ENCODE measurements at regions not wholly inside any gene's neighbourhood (a gene's known extent, or its start where the extent isn't known, plus 50 kb on each side); places are given as distances from the start of the nearest gene placed in this dataset.

DNA sequence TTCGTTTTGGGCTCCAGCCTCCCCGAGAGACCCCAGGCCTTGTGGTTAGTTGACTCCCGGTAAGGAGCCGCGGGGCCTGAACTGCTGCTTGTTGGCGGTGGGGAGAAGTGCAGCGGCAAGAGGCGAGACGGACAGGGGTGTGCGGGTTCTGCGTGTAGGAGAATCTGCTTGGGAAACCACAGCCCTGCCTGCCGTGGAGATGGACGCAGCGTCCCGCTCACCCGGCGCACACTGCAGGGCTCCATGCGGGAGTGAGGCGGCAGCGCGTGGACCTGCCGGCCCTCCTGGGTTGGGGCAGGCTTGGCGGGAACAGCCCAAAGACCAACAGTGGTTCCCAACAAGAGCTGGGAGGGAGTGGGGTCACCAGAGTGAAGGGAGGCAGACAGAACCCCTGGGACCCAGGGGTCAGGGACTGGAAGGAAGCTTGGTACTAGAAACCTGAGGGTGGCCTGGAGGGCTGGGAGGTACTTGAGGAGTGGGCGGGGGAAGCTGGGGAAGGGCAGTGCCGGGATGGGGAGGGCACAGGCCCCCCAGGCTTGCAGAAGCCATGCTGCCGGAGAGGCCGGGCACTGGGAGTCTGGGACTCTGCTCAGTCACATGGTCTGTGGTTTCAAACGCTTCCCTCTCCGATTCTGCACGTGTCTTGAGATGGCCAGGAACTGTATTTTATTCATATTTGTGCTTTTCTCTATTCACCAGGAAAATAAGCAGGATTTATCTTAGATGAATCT lies 70.8 kb downstream of the RGS12 start:
- H3K4me1 ChIP-seq (ENCODE audit: control insufficient read depth in 2 of 2, insufficient read depth in 2 of 2, low read length in 2 of 2): no peaks in the 10 kb centered on the region
- H3K9me3 ChIP-seq (ENCODE audit: control insufficient read depth in 2 of 2, low read length in 2 of 2): no peaks in the 10 kb centered on the region
- no peaks in the 10 kb centered on the region for H3K27me3 ChIP-seq (ENCODE audit: control insufficient read depth in 2 of 2, insufficient read depth in 2 of 2, low read length in 2 of 2)
- H3K4me3 ChIP-seq (ENCODE audit: low read length in 2 of 2): no peak overlapping the region
- no peaks in the 10 kb centered on the region for H3K36me3 ChIP-seq (ENCODE audit: control insufficient read depth in 2 of 2, insufficient read depth in 2 of 2, low read length in 2 of 2)
- H3K27ac ChIP-seq (ENCODE audit: low read depth in 2 of 2, low read length in 2 of 2): no peak overlapping the region
- H3K9ac ChIP-seq (ENCODE audit: low read depth in 1 of 2, low read length in 2 of 2): no peak overlapping the region

DNA sequence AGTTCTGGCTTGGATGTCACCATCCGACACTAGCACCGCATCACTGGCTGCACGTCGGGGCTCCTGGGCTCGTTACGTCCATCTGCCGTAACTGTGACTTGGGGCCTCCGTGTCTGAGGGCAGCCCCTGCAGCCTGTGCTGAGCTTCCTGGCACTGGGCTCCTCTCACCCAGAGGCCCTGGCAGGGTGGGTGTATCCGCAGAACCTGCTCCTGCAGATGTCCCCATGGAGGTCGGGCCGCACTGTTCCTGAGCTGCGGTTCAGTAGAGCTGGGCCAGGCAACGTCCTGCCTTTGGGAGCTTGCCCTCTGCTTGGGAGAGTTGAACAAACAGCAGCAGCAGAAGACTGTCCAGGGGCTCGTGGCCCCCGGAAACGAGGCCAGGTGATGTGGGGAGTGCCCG lies 71.4 kb downstream of the RGS12 start:
- Histone ChIP-seq H3K9me3 (ENCODE audit: control insufficient read depth in 2 of 2, low read length in 2 of 2) (no peaks in the 10 kb centered on the region), H3K27ac (ENCODE audit: low read depth in 2 of 2, low read length in 2 of 2) (no peak overlapping the region), H3K27me3 (ENCODE audit: control insufficient read depth in 2 of 2, insufficient read depth in 2 of 2, low read length in 2 of 2) (no peaks in the 10 kb centered on the region), H3K9ac (ENCODE audit: low read depth in 1 of 2, low read length in 2 of 2) (no peak overlapping the region), H3K36me3 (ENCODE audit: control insufficient read depth in 2 of 2, insufficient read depth in 2 of 2, low read length in 2 of 2) (no peaks in the 10 kb centered on the region), H3K4me1 (ENCODE audit: control insufficient read depth in 2 of 2, insufficient read depth in 2 of 2, low read length in 2 of 2) (peaks cover 5 to 6% of the 10 kb centered on the region in 2 donors), H3K4me3 (ENCODE audit: low read length in 2 of 2) (no peak overlapping the region)

DNA sequence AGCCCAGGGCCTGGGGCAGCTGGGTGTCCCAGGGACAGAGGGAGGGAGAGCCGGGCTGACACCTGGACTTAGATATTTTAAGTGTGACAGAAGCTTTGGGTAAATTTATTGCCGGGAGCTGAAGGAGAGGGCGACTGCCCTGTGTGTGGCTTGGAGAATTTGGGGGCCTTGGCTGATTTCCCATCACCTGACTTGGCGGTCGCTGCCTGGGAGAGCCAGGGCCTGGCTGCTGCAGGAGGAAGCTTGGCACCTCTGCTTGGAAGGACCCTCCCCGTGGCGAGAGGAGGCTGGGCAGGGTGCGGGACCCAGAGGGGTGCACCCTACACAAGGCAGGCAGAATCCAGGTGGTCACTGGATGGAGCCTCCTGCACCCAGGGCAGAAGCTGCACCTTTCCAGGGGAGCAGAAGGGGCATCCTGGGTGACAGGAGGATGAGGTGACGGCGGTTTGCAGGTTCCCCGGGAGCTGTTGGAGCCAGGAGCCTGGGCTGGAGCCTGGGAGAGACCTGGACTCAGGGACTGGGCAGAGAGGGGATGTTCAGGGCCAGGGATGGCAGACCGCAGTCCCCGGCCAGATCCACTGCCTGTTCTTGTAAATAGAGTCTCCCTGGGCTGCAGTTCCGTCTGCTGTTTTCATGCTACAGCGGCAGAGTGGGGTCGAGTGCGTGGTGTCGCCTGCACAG lies 72.0 kb downstream of the RGS12 start:
- Histone ChIP-seq H3K9ac (ENCODE audit: low read depth in 1 of 2, low read length in 2 of 2) (no peak overlapping the region), H3K4me3 (ENCODE audit: low read length in 2 of 2) (no peak overlapping the region), H3K27me3 (ENCODE audit: control insufficient read depth in 2 of 2, insufficient read depth in 2 of 2, low read length in 2 of 2) (no peaks in the 10 kb centered on the region), H3K27ac (ENCODE audit: low read depth in 2 of 2, low read length in 2 of 2) (no peak overlapping the region), H3K9me3 (ENCODE audit: control insufficient read depth in 2 of 2, low read length in 2 of 2) (no peaks in the 10 kb centered on the region), H3K4me1 (ENCODE audit: control insufficient read depth in 2 of 2, insufficient read depth in 2 of 2, low read length in 2 of 2) (peaks cover 7 to 10% of the 10 kb centered on the region in 2 donors), H3K36me3 (ENCODE audit: control insufficient read depth in 2 of 2, insufficient read depth in 2 of 2, low read length in 2 of 2) (no peaks in the 10 kb centered on the region)

DNA sequence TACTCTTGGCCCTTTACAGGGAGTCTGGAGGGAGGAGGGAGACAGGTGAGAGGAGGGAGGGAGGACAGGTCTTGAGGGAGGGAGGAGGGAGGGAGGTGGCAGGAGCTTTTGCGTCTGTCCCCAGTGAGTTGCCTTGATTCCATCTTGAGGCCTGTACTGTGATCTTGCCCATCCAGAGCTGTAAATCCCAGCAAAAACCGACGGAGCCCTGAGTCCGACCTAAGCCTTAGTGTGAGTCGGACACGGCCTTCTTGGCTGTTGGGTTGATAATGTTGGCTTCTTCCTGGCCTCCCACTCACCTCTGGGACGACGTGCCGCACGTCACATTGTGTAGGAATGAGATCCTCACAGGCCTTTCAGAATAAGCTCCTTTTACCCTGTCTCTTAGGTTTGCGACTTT lies 72.5 kb downstream of the RGS12 start:
- H3K4me1 ChIP-seq (ENCODE audit: control insufficient read depth in 2 of 2, insufficient read depth in 2 of 2, low read length in 2 of 2): peaks cover 7 to 11% of the 10 kb centered on the region in 2 donors
- H3K9me3 ChIP-seq (ENCODE audit: control insufficient read depth in 2 of 2, low read length in 2 of 2): no peaks in the 10 kb centered on the region
- H3K36me3 ChIP-seq (ENCODE audit: control insufficient read depth in 2 of 2, insufficient read depth in 2 of 2, low read length in 2 of 2): no peaks in the 10 kb centered on the region
- H3K27ac ChIP-seq (ENCODE audit: low read depth in 2 of 2, low read length in 2 of 2): no peak overlapping the region
- no peak overlapping the region for H3K9ac ChIP-seq (ENCODE audit: low read depth in 1 of 2, low read length in 2 of 2)
- no peaks in the 10 kb centered on the region for H3K27me3 ChIP-seq (ENCODE audit: control insufficient read depth in 2 of 2, insufficient read depth in 2 of 2, low read length in 2 of 2)
- H3K4me3 ChIP-seq (ENCODE audit: low read length in 2 of 2): no peak overlapping the region

DNA sequence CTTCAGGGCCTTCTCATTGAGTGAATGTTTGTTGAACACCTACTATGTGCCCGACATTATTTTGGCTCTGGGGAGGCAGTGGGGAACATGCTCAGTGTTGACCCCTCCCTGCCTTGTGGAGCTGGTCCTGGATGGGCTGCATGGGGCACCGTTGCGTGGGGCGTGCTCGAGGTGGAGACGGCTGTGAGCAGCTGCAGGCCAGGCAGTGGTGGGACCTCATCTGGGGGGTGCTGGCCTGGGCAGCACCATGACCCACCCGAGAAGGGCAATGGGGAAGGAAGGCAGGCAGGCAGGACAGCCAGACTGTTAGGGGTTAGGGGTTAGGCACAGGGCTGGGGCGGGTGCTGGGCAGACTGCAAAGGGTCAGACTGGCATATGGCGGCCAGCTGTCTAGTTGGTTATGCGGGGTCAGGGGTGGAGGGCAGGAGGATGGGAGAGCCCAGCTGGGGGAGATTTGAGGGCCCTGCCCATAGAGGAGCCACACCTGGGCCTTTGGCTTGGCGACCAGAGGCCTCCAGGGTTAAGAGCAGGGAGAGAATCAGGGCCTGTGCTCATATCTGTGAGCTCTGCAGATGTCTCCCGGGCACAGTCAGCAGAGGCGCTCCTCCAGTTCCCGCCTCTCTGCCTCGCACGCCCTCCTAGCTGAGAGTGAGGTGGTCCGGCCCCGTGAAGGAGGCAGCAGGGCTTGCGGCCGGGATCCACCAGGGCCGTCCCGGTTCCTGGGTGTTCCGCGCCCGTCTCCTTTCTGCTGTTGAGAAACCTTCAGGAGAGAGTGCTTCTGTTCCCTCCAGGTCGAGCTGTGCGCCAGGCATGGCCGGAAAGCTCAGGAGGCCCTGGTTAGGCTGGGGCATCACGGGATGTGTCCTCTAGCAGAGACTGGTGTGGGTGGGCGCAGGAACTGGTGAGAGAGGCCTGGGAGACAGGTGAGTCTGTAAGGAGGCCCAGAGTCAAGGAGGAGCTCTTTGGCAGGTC lies 73.3 kb downstream of the RGS12 start:
- Histone ChIP-seq H3K36me3 (ENCODE audit: control insufficient read depth in 2 of 2, insufficient read depth in 2 of 2, low read length in 2 of 2) (no peaks in the 10 kb centered on the region), H3K27me3 (ENCODE audit: control insufficient read depth in 2 of 2, insufficient read depth in 2 of 2, low read length in 2 of 2) (no peaks in the 10 kb centered on the region), H3K9ac (ENCODE audit: low read depth in 1 of 2, low read length in 2 of 2) (no peak overlapping the region), H3K9me3 (ENCODE audit: control insufficient read depth in 2 of 2, low read length in 2 of 2) (no peaks in the 10 kb centered on the region), H3K27ac (ENCODE audit: low read depth in 2 of 2, low read length in 2 of 2) (no peak overlapping the region), H3K4me3 (ENCODE audit: low read length in 2 of 2) (no peak overlapping the region), H3K4me1 (ENCODE audit: control insufficient read depth in 2 of 2, insufficient read depth in 2 of 2, low read length in 2 of 2) (peaks cover 7 to 11% of the 10 kb centered on the region in 2 donors)

DNA sequence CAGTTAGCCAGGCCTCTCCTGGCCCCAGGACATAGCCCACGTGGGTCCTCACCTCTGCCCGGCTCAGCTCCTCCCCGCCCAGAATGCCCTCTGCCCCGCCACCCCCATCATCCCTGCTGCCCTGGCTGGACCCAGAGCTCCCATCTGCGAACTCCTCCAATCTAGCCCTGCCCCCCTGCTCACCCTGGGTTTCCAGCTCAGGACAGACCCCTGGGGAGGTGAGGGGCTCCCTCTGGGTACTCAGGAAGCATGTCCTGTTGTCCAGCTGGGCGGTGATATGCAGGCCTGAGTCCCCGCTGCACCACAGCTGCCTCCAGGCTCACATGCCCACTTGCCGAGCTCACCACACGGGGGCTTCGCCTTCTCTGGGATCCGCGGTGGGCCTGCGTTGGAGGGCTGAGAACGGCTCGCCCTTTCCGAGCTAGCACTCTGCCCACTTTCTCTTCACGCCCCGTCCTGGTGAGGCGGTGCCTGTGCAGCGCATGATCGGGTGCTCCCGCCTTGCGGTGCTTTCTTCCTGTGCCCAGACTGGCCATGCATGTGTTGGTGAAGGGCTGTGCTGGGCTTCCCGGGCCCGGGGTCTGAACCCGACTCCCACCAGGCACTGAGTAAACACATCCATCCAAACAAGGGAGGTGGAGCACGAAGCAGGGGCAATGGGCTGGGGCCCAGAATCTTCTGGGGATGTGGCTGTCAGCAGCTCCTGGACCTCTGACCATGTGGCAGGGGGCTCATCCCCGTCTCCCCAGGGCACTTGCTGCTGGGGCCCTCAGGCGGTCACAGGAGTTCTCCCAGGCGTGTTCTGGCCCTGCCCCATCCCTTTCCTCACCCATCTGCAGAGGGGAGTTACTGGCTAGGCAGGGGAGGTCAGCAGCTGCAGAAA lies 74.3 kb downstream of the RGS12 start:
- Histone ChIP-seq H3K27ac (ENCODE audit: low read depth in 2 of 2, low read length in 2 of 2) (no peak overlapping the region), H3K9ac (ENCODE audit: low read depth in 1 of 2, low read length in 2 of 2) (no peak overlapping the region), H3K27me3 (ENCODE audit: control insufficient read depth in 2 of 2, insufficient read depth in 2 of 2, low read length in 2 of 2) (no peaks in the 10 kb centered on the region), H3K4me1 (ENCODE audit: control insufficient read depth in 2 of 2, insufficient read depth in 2 of 2, low read length in 2 of 2) (peaks cover 7 to 11% of the 10 kb centered on the region in 2 donors), H3K4me3 (ENCODE audit: low read length in 2 of 2) (no peak overlapping the region), H3K36me3 (ENCODE audit: control insufficient read depth in 2 of 2, insufficient read depth in 2 of 2, low read length in 2 of 2) (no peaks in the 10 kb centered on the region), H3K9me3 (ENCODE audit: control insufficient read depth in 2 of 2, low read length in 2 of 2) (no peaks in the 10 kb centered on the region)

DNA sequence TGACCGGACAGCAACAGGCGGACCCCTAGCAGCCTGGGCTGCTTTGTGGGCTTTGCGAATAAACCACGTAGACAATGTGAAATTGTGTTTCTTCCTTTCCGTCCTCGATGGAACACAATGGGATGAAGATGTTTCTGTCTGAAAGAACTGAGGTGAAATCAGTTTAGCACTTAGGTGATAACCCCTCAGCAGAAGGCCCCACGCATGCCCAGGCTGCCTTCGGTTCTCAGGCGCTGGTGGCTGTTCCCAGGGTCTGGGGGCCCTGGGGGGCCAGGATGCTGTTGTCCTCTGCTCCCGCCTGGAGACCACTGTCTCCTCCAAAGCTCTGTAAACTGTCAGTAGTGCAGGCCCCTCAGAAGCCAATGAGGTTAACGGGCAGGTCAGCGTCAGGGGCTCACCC lies 73.9 kb upstream of the HGFAC start:
- H3K27me3 ChIP-seq (ENCODE audit: control insufficient read depth in 2 of 2, insufficient read depth in 2 of 2, low read length in 2 of 2): no peaks in the 10 kb centered on the region
- no peak overlapping the region for H3K4me3 ChIP-seq (ENCODE audit: low read length in 2 of 2)
- no peak overlapping the region for H3K27ac ChIP-seq (ENCODE audit: low read depth in 2 of 2, low read length in 2 of 2)
- peaks cover 7 to 11% of the 10 kb centered on the region in 2 donors for H3K4me1 ChIP-seq (ENCODE audit: control insufficient read depth in 2 of 2, insufficient read depth in 2 of 2, low read length in 2 of 2)
- no peak overlapping the region for H3K9ac ChIP-seq (ENCODE audit: low read depth in 1 of 2, low read length in 2 of 2)
- no peaks in the 10 kb centered on the region for H3K36me3 ChIP-seq (ENCODE audit: control insufficient read depth in 2 of 2, insufficient read depth in 2 of 2, low read length in 2 of 2)
- no peaks in the 10 kb centered on the region for H3K9me3 ChIP-seq (ENCODE audit: control insufficient read depth in 2 of 2, low read length in 2 of 2)

DNA sequence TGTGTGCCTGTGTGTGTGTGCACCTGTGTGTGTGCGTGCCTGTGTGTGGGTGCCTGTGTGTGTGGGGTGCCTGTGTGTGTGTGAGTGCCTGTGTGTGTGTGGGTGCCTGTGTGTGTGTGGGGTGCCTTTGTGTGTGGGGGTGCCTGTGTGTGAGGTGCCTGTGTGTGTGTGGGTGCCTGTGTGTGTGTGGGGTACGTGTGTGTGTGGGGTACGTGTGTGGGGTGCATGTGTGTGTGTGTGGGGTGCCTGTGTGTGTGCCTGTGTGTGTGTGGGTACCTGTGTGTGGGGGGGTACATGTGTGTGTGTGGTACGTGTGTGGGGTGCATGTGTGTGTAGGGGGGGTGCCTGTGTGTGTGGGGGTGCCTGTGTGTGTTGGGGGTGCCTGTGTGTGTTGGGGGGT lies 73.4 kb upstream of the HGFAC start:
- no peak overlapping the region for H3K4me3 ChIP-seq (ENCODE audit: low read length in 2 of 2)
- H3K9ac ChIP-seq (ENCODE audit: low read depth in 1 of 2, low read length in 2 of 2): no peak overlapping the region
- H3K36me3 ChIP-seq (ENCODE audit: control insufficient read depth in 2 of 2, insufficient read depth in 2 of 2, low read length in 2 of 2): no peaks in the 10 kb centered on the region
- H3K4me1 ChIP-seq (ENCODE audit: control insufficient read depth in 2 of 2, insufficient read depth in 2 of 2, low read length in 2 of 2): peaks cover 7 to 11% of the 10 kb centered on the region in 2 donors
- no peaks in the 10 kb centered on the region for H3K27me3 ChIP-seq (ENCODE audit: control insufficient read depth in 2 of 2, insufficient read depth in 2 of 2, low read length in 2 of 2)
- H3K9me3 ChIP-seq (ENCODE audit: control insufficient read depth in 2 of 2, low read length in 2 of 2): no peaks in the 10 kb centered on the region
- H3K27ac ChIP-seq (ENCODE audit: low read depth in 2 of 2, low read length in 2 of 2): no peak overlapping the region

DNA sequence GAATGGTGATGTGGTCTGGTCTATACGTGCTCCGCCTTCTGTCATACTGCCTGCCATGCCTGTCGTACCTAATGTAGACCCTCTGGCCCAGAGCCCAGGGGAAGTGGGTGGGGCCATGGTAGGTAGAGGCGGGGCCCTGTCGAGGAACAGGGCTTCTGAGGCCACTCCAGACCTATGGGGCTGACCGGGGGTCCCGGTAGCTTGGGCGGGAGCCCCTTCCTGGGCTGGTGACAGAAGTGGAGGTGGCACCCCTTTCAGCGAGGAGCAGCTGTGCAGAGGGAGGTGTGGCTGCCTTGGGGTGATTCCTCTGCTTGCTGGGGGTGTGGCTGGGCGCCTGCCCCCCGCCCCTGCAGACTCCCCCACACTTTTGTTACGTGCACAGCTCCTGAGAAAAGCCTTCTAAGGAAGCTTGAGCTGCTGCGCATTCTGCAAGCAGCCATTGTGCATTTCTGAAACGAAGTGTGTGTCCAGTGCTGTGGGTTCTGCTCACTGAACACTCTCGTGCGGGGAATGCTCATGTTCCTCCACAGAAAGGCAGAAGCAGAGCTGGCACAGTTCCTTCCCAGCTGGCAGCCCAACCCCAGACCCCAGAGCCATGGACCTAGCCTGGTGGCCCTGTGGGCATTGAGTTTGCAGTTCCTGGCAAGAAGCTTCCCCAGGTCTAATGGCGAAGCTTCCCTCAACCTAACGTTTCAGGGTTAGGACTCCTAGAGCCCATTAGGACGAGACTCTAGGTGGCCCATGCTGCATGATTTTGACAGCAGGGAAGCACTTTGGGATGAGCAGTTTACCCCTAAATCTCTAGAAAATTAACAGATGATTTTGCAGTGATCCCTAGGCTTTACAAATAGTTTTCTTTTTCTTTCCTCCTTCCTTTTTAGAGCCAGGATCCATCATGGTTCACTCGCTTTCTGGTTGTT lies 72.7 kb upstream of the HGFAC start:
- no peaks in the 10 kb centered on the region for H3K36me3 ChIP-seq (ENCODE audit: control insufficient read depth in 2 of 2, insufficient read depth in 2 of 2, low read length in 2 of 2)
- H3K4me1 ChIP-seq (ENCODE audit: control insufficient read depth in 2 of 2, insufficient read depth in 2 of 2, low read length in 2 of 2): peaks cover 7 to 11% of the 10 kb centered on the region in 2 donors
- no peaks in the 10 kb centered on the region for H3K9me3 ChIP-seq (ENCODE audit: control insufficient read depth in 2 of 2, low read length in 2 of 2)
- H3K27ac ChIP-seq (ENCODE audit: low read depth in 2 of 2, low read length in 2 of 2): no peak overlapping the region
- H3K9ac ChIP-seq (ENCODE audit: low read depth in 1 of 2, low read length in 2 of 2): no peak overlapping the region
- H3K4me3 ChIP-seq (ENCODE audit: low read length in 2 of 2): peak overlapping the region in 1 of 2 donors; percentile 52
- no peaks in the 10 kb centered on the region for H3K27me3 ChIP-seq (ENCODE audit: control insufficient read depth in 2 of 2, insufficient read depth in 2 of 2, low read length in 2 of 2)
